B cell (primary cell): ENCODE measurements at regions not wholly inside any gene's neighbourhood (a gene's known extent, or its start where the extent isn't known, plus 50 kb on each side); places are given as distances from the start of the nearest gene placed in this dataset.

ENCODE experiments used
- ATAC-seq: fragments of 200-7000 bp; cut with Tn5 transposase; one replicate; pipeline ENCODE4 v1.10.0; 2021; ENCODE audit warnings: low read depth, mild to moderate bottlenecking, moderate number of reproducible peaks, moderate library complexity
- CTCF ChIA-PET: fragments of 350-600 bp; sonication (Branson Sonifier 250); formaldehyde crosslinking; loops from one replicate; lab custom pipeline; 2021; ENCODE audit warnings: antibody characterized with exemption, inconsistent platforms; lab: Charles Lee
- POLR2A ChIA-PET: fragments of 350-600 bp; sonication (Branson Sonifier 250); formaldehyde crosslinking; loops from one replicate; lab custom pipeline; 2021; ENCODE audit warnings: antibody characterized with exemption; lab: Charles Lee
- DNase-seq: peaks from one replicate; pipeline ENCODE4 v3.0.0; 2013
- H2AFZ ChIP-seq: 2 replicates; pipeline ENCODE4 v1.6.1; 2012; ENCODE audit warnings: mild to moderate bottlenecking, low read depth, low read length; ENCODE audit not compliant: insufficient read depth, poor library complexity, severe bottlenecking
- H3K27ac ChIP-seq, 2 donors: 1 replicate in 1 of 2; 2 replicates in 1 of 2; pipeline ENCODE4 v1.5.1; 2012 to 2013; ENCODE audit warnings: low read length in 2 of 2, mild to moderate bottlenecking in 2 of 2, moderate library complexity in 1 of 2
- H3K27me3 ChIP-seq, 4 experiments: fragments of 200-600 bp in 1 of 4; sonication (generic) in 1 of 4; replicated peaks in 1 of 4; 1 replicate in 2 of 4; 2 replicates in 2 of 4; pipeline versions ENCODE4 v1.6.1 to v1.7.0; 2013 to 2016; ENCODE audit warnings: low read length in 3 of 4, mild to moderate bottlenecking in 2 of 4, mixed read lengths in 1 of 4, moderate library complexity in 1 of 4; ENCODE audit not compliant: insufficient read depth in 4 of 4, control insufficient read depth in 3 of 4; ENCODE audit errors: control extremely low read depth in 1 of 4
- H3K36me3 ChIP-seq, 2 experiments: replicated peaks in 1 of 2; 1 replicate in 1 of 2; 2 replicates in 1 of 2; pipeline versions ENCODE4 v1.6.1 to v1.7.1; 2013; ENCODE audit warnings: low read length in 1 of 2; ENCODE audit not compliant: insufficient read depth in 2 of 2, control insufficient read depth in 1 of 2; ENCODE audit errors: control extremely low read depth in 1 of 2, extremely low read depth in 1 of 2
- H3K4me1 ChIP-seq, 2 donors: fragments of 200-600 bp in 1 of 2; sonication (generic) in 1 of 2; 1 replicate in 1 of 2; 2 replicates in 1 of 2; pipeline versions ENCODE4 v1.5.1 to v1.6.1; 2013 to 2017; ENCODE audit warnings: low read length in 2 of 2; ENCODE audit not compliant: control insufficient read depth in 2 of 2, insufficient read depth in 2 of 2
- H3K4me2 ChIP-seq: replicated peaks from 2 replicates; pipeline ENCODE3; 2012; ENCODE audit warnings: mild to moderate bottlenecking, low read depth, low read length; ENCODE audit not compliant: poor library complexity, severe bottlenecking
- H3K4me3 ChIP-seq, 5 experiments: fragments of 200-600 bp in 1 of 5; sonication (generic) in 1 of 5; 1 replicate in 3 of 5; 2 replicates in 2 of 5; pipeline versions ENCODE4 v1.5.1 to v1.7.0; 2011 to 2016; ENCODE audit warnings: low read length in 4 of 5, mild to moderate bottlenecking in 4 of 5, low read depth in 2 of 5, control low read depth in 1 of 5, moderate library complexity in 1 of 5; ENCODE audit not compliant: insufficient read depth in 1 of 5; ENCODE audit errors: control extremely low read depth in 1 of 5, extremely low read depth in 1 of 5
- H3K79me2 ChIP-seq: fragments of 200-600 bp; sonication (generic); one replicate; pipeline ENCODE4 v1.6.0; 2016; ENCODE audit warnings: low read length; ENCODE audit not compliant: control insufficient read depth, insufficient read depth
- H3K9ac ChIP-seq: fragments of 200-600 bp; sonication (generic); 2 replicates; pipeline ENCODE4 v1.6.1; 2017; ENCODE audit warnings: mild to moderate bottlenecking, low read length, moderate library complexity
- H3K9me3 ChIP-seq, 3 donors: one replicate each; pipeline versions ENCODE4 v1.6.1 to v1.7.1; 2013; ENCODE audit warnings: low read length in 2 of 3; ENCODE audit not compliant: control insufficient read depth in 2 of 3, insufficient read depth in 1 of 3; ENCODE audit errors: control extremely low read depth in 1 of 3
- H4K20me1 ChIP-seq: 2 replicates; pipeline ENCODE4 v1.6.0; 2012; ENCODE audit warnings: mild to moderate bottlenecking, low read length; ENCODE audit not compliant: insufficient read depth, control insufficient read depth, poor library complexity, severe bottlenecking
- H3K27ac Mint-ChIP-seq: one replicate; pipeline ENCODE4 v1.8.0; 2021; ENCODE audit warnings: mixed read lengths
- H3K27me3 Mint-ChIP-seq: one replicate; pipeline ENCODE4 v1.8.0; 2021; ENCODE audit warnings: mixed read lengths
- H3K4me1 Mint-ChIP-seq: one replicate; pipeline ENCODE4 v1.8.0; 2021; ENCODE audit warnings: mixed read lengths
- H3K4me3 Mint-ChIP-seq: one replicate; pipeline ENCODE4 v1.8.0; 2021; ENCODE audit warnings: mixed read lengths
- H3K9me3 Mint-ChIP-seq: one replicate; pipeline ENCODE4 v1.8.0; 2022; ENCODE audit warnings: mixed read lengths; ENCODE audit not compliant: insufficient read depth
- EZH2 ChIP-seq: IDR thresholded peaks from 2 replicates; pipeline ENCODE4 v1.6.1; 2012; ENCODE audit warnings: borderline replicate concordance, low read depth, mild to moderate bottlenecking, moderate library complexity, low read length; ENCODE audit not compliant: insufficient read depth, poor library complexity, severe bottlenecking
- WGBS: methylation state at CpG from one replicate; pipeline ENCODE4 v1.1.5; 2013; ENCODE audit warnings: missing lambda C conversion rate; ENCODE audit not compliant: insufficient coverage; 5-methylcytosine and 5-hydroxymethylcytosine counted together
- intact Hi-C: fragments of 100-400 bp; cut with micrococcal nuclease; formaldehyde crosslinking; loops from one replicate; pipeline ENCODE4 v1.10.0; 2022
- TF ChIP-seq, protein P1 (sequence below): fragments of 200-600 bp; IDR thresholded peaks from one replicate; pipeline ENCODE4 v1.8.0; 2022; ENCODE audit warnings: antibody characterized with exemption, mild to moderate bottlenecking

DNA sequence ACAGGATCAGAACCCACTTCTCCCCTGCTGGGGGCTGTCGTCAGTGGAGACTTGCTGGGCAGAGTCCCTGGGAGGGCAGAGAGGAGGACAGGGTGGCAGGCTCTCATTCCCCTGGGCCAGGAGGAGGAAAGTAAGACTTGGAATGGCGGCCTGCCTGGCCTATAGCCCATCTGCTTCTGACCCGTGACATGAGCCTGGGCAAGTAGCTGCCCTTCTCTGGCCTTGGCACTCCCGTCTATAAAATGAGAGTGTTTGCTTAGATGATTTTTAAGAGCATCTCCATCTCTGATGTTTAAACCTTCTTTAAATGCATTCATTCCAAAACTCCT is 173.0 kb downstream of the DDX1 start:
- DNase-seq (no peak), ATAC-seq (no peak)
- Mint-ChIP-seq H3K27me3 (peaks cover 10% of the 10 kb centered on the region), H3K4me3 (no peak overlapping the region), H3K9me3 (peaks cover 2% of the 10 kb centered on the region), H3K4me1 (no peaks in the 10 kb centered on the region), H3K27ac (no peak overlapping the region)
- H3K36me3 ChIP-seq = no peaks in the 10 kb centered on the region
- POLR2A ChIA-PET = no interaction called here
- no peak overlapping the region for H3K4me2 ChIP-seq
- H3K9me3 ChIP-seq = no peaks in the 10 kb centered on the region
- no peaks in the 10 kb centered on the region for H3K4me1 ChIP-seq
- intact Hi-C loops = no loop called here
- 100% methylated on average over 1 of the region's 4 CpGs for WGBS
- no peaks in the 10 kb centered on the region for H4K20me1 ChIP-seq
- no peak overlapping the region for H2AFZ ChIP-seq
- H3K9ac ChIP-seq = no peak overlapping the region
- H3K4me3 ChIP-seq = no peak overlapping the region
- H3K27me3 ChIP-seq = no peaks in the 10 kb centered on the region
- no peaks in the 10 kb centered on the region for H3K79me2 ChIP-seq
- H3K27ac ChIP-seq = no peak overlapping the region
- TF ChIP-seq, protein P1, sequence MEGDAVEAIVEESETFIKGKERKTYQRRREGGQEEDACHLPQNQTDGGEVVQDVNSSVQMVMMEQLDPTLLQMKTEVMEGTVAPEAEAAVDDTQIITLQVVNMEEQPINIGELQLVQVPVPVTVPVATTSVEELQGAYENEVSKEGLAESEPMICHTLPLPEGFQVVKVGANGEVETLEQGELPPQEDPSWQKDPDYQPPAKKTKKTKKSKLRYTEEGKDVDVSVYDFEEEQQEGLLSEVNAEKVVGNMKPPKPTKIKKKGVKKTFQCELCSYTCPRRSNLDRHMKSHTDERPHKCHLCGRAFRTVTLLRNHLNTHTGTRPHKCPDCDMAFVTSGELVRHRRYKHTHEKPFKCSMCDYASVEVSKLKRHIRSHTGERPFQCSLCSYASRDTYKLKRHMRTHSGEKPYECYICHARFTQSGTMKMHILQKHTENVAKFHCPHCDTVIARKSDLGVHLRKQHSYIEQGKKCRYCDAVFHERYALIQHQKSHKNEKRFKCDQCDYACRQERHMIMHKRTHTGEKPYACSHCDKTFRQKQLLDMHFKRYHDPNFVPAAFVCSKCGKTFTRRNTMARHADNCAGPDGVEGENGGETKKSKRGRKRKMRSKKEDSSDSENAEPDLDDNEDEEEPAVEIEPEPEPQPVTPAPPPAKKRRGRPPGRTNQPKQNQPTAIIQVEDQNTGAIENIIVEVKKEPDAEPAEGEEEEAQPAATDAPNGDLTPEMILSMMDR = no peak
- TF ChIP-seq EZH2 = no peak
- CTCF ChIA-PET = no interaction called here

DNA sequence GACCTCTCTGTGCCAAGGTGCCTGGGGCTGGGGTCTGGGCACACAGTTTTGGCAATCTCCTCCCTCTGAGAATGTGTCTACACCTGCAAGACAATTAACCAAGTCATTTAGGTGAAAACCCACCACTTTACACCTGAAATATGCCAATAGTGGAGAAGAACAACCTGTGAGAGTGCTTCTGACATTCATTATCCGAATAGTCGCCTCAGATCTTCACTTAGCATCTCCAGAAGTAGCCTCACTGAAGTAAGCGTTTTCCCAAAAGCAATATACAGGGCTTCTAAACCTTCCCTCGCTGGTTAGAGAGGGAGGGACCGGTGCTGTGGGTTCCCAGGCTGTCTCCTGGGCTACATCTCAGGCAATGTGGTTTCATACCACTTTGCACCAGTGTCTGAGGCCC is 173.5 kb downstream of the DDX1 start:
- 100% methylated on average over 1 of the region's 5 CpGs for WGBS
- H3K4me3 Mint-ChIP-seq = no peak overlapping the region

More for the DNA sequence above, 173.5 kb downstream of the DDX1 start:
- Mint-ChIP-seq H3K27me3 (peaks cover 10% of the 10 kb centered on the region), H3K27ac (no peak overlapping the region), H3K9me3 (peaks cover 2% of the 10 kb centered on the region), H3K4me1 (no peaks in the 10 kb centered on the region)
- Histone ChIP-seq H3K9me3 (no peaks in the 10 kb centered on the region), H3K4me2 (no peak overlapping the region), H3K36me3 (no peaks in the 10 kb centered on the region), H2AFZ (no peak overlapping the region), H3K9ac (no peak overlapping the region), H3K4me1 (no peaks in the 10 kb centered on the region), H3K27ac (no peak overlapping the region), H3K79me2 (no peaks in the 10 kb centered on the region), H4K20me1 (no peaks in the 10 kb centered on the region), H3K4me3 (no peak overlapping the region), H3K27me3 (no peaks in the 10 kb centered on the region)
- DNase-seq = no peak
- no peak for TF ChIP-seq EZH2
- TF ChIP-seq, protein P1 = no peak
- CTCF ChIA-PET = no interaction called here
- no peak for ATAC-seq
- intact Hi-C loops = no loop called here
- POLR2A ChIA-PET = no interaction called here
